K562 (cell line): ENCODE measurements at regions not wholly inside any gene's neighbourhood (a gene's known extent, or its start where the extent isn't known, plus 50 kb on each side); places are given as distances from the start of the nearest gene placed in this dataset.

Experiments used
- DACH1 ChIP-seq: fragments of 450-650 bp; IDR thresholded peaks from 2 replicates; pipeline ENCODE4 v1.6.1; 2018; ENCODE audit not compliant: partially characterized antibody
- PURB ChIP-seq: sonication (generic); formaldehyde crosslinking; IDR thresholded peaks from 2 replicates; pipeline ENCODE4 v1.9.0; 2021; ENCODE audit warnings: low read depth, mild to moderate bottlenecking, missing genetic modification reagents
- RCOR1 ChIP-seq, 2 experiments: IDR thresholded peaks; 2 replicates each; pipeline ENCODE4 v1.6.1; 2012; ENCODE audit warnings: low read depth in 2 of 2, low read length in 2 of 2, borderline replicate concordance in 1 of 2, improper control_type of control experiment in 1 of 2

DNA sequence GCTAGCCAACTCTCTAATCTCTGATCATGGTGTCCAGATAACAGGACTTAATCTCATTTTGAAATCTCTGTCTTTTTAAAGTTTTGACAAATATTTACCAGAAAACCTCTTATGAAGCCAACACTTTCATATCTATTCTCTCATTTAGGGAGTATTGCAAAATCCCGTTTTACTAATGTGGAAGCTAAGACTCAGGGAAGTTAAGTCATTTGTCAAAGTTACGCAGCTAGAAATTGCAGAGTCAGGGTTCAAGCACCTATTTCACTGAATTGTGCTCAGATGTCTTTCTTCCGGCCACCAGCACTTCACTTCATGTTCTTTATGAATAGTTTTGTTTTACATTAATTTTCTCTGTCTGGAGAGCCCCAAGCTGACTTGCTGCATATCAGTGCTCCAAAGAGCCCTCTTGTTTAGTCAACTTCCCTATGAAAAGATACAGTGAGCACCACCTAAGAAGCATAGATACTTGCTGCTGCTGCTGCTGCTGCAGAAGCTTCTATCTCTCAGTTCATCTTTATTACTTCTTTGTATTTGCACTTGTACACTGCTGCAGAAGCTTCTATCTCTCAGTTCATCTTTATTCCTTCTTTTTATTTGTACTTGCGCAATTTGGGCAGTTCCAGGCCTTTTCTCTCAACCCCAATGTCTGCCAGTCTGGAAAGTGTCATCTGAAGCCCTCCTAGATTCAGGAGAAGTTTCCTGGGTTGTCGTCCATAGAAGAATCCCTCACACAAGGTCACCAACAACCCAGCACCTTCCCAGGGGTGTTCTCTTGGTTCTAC lies 329.7 kb downstream of the MAFB start:
- TF ChIP-seq PURB: no peak
- no peak for TF ChIP-seq RCOR1 (IDR thresholded peaks at IDR 0.05; ENCODE audit: borderline replicate concordance in 1 of 2, low read depth in 2 of 2, low read length in 2 of 2)
- TF ChIP-seq DACH1: no peak
